GM18511 (cell line): ENCODE measurements at regions not wholly inside any gene's neighbourhood (a gene's known extent, or its start where the extent isn't known, plus 50 kb on each side); places are given as distances from the start of the nearest gene placed in this dataset.

Source experiments
- ATAC-seq: cut with Tn5 transposase; IDR thresholded peaks from one replicate; pipeline ENCODE4 v1.9.1; 2021; ENCODE audit warnings: mild to moderate bottlenecking, moderate library complexity; ENCODE audit not compliant: unreplicated experiment

GRCh38 chr7:37504801-37505200 lies 56.1 kb upstream of the ELMO1 start:
- ATAC-seq, result no peak

GRCh38 chr7:37505750-37506353 lies 57.2 kb upstream of the ELMO1 start:
- no peak for ATAC-seq

GRCh38 chr7:37508118-37508517 lies 59.5 kb upstream of the ELMO1 start:
- ATAC-seq, result no peak

GRCh38 chr7:37510043-37510634 lies 61.5 kb upstream of the ELMO1 start:
- ATAC-seq, result no peak

GRCh38 chr7:37511915-37512314 lies 63.3 kb upstream of the ELMO1 start:
- ATAC-seq, result no peak

- no peak for ATAC-seq
Observed at GRCh38 chr7:37514497-37514896, 65.8 kb upstream of the ELMO1 start.

- no peak for ATAC-seq
Observed at GRCh38 chr7:37516664-37517063, 68.0 kb upstream of the ELMO1 start.

GRCh38 chr7:37518266-37518665 lies 69.6 kb upstream of the ELMO1 start:
- no peak for ATAC-seq

- no peak for ATAC-seq
Observed at GRCh38 chr7:37524056-37524455, 75.4 kb upstream of the ELMO1 start.

- no peak for ATAC-seq
Observed at GRCh38 chr7:37524797-37525196, 76.1 kb upstream of the ELMO1 start.

GRCh38 chr7:37526623-37527022 lies 78.0 kb upstream of the ELMO1 start:
- ATAC-seq, result no peak

GRCh38 chr7:37527109-37527508 lies 78.4 kb upstream of the ELMO1 start:
- ATAC-seq, result no peak

- no peak for ATAC-seq
Observed at GRCh38 chr7:37531225-37531624, 82.6 kb upstream of the ELMO1 start.

GRCh38 chr7:37532636-37533035 lies 84.0 kb upstream of the ELMO1 start:
- ATAC-seq, result no peak

GRCh38 chr7:37534893-37535610 lies 86.4 kb upstream of the ELMO1 start:
- no peak for ATAC-seq

- ATAC-seq, result no peak
Observed at GRCh38 chr7:37535841-37536240, 87.2 kb upstream of the ELMO1 start.

- no peak for ATAC-seq
Observed at GRCh38 chr7:37536706-37537105, 88.0 kb upstream of the ELMO1 start.

- no peak for ATAC-seq
Observed at GRCh38 chr7:37537439-37537838, 88.8 kb upstream of the ELMO1 start.

- no peak for ATAC-seq
Observed at GRCh38 chr7:37538945-37539344, 90.3 kb upstream of the ELMO1 start.

- no peak for ATAC-seq
Observed at GRCh38 chr7:37540917-37541316, 92.3 kb upstream of the ELMO1 start.

GRCh38 chr7:37541810-37542443 lies 93.3 kb upstream of the ELMO1 start:
- ATAC-seq, result peak; percentile 92
